ENCODE measurements at regions not wholly inside any gene's neighbourhood (a gene's known extent, or its start where the extent isn't known, plus 50 kb on each side); places are given as distances from the start of the nearest gene placed in this dataset.

GRCh38 chr16:17853958-17854357 is 383.2 kb upstream of the XYLT1 start:
- intact Hi-C loops (cut with DNase I; ENCODE audit: low total_unique reads) = no loop called here
- H3K4me1 ChIP-seq = no peaks in the 10 kb centered on the region
- no peak for TF ChIP-seq POLR2A (IDR thresholded peaks at IDR 0.05)
- TF ChIP-seq CTCF (IDR thresholded peaks at IDR 0.05) = no peak
- no peaks in the 10 kb centered on the region for H3K9me3 ChIP-seq
- no peak for DNase-seq
- no peaks in the 10 kb centered on the region for H3K36me3 ChIP-seq
- no peaks in the 10 kb centered on the region for H3K27me3 ChIP-seq
- no peak overlapping the region for H3K27ac ChIP-seq
- no peak overlapping the region for H3K4me3 ChIP-seq

GRCh38 chr16:17852977-17853702 is 382.4 kb upstream of the XYLT1 start:
- Histone ChIP-seq H3K9me3 (no peaks in the 10 kb centered on the region), H3K4me3 (no peak overlapping the region), H3K36me3 (no peaks in the 10 kb centered on the region), H3K27me3 (no peaks in the 10 kb centered on the region), H3K4me1 (no peaks in the 10 kb centered on the region), H3K27ac (no peak overlapping the region)
- TF ChIP-seq CTCF (IDR thresholded peaks at IDR 0.05) (no peak), POLR2A (IDR thresholded peaks at IDR 0.05) (no peak)
- no peak for DNase-seq
- intact Hi-C loops (cut with DNase I; ENCODE audit: low total_unique reads) = no loop called here

GRCh38 chr16:17850581-17851250 is 380.0 kb upstream of the XYLT1 start:
- no peak overlapping the region for H3K27ac ChIP-seq
- no peaks in the 10 kb centered on the region for H3K36me3 ChIP-seq
- no peak for DNase-seq
- TF ChIP-seq CTCF (IDR thresholded peaks at IDR 0.05) (no peak), POLR2A (IDR thresholded peaks at IDR 0.05) (no peak)
- no peaks in the 10 kb centered on the region for H3K9me3 ChIP-seq
- H3K4me3 ChIP-seq = no peak overlapping the region
- intact Hi-C loops (cut with DNase I; ENCODE audit: low total_unique reads) = no loop called here
- H3K27me3 ChIP-seq = no peaks in the 10 kb centered on the region
- H3K4me1 ChIP-seq = no peaks in the 10 kb centered on the region

- intact Hi-C loops (cut with DNase I; ENCODE audit: low total_unique reads) = no loop called here
- TF ChIP-seq POLR2A (IDR thresholded peaks at IDR 0.05) (no peak), CTCF (IDR thresholded peaks at IDR 0.05) (no peak)
- Histone ChIP-seq H3K9me3 (no peaks in the 10 kb centered on the region), H3K4me3 (no peak overlapping the region), H3K4me1 (no peaks in the 10 kb centered on the region), H3K36me3 (no peaks in the 10 kb centered on the region), H3K27me3 (no peaks in the 10 kb centered on the region), H3K27ac (no peak overlapping the region)
- DNase-seq = no peak
Measured at GRCh38 chr16:17847234-17847795, 376.6 kb upstream of the XYLT1 start.

GRCh38 chr16:17846030-17846429 is 375.3 kb upstream of the XYLT1 start:
- Histone ChIP-seq H3K4me1 (no peaks in the 10 kb centered on the region), H3K9me3 (no peaks in the 10 kb centered on the region), H3K4me3 (no peak overlapping the region), H3K36me3 (no peaks in the 10 kb centered on the region), H3K27ac (no peak overlapping the region), H3K27me3 (no peaks in the 10 kb centered on the region)
- intact Hi-C loops (cut with DNase I; ENCODE audit: low total_unique reads) = no loop called here
- no peak for DNase-seq
- TF ChIP-seq POLR2A (IDR thresholded peaks at IDR 0.05) = no peak
- no peak for TF ChIP-seq CTCF (IDR thresholded peaks at IDR 0.05)
